Fibroblast of the aortic adventitia (primary cell): ENCODE measurements at regions not wholly inside any gene's neighbourhood (a gene's known extent, or its start where the extent isn't known, plus 50 kb on each side); places are given as distances from the start of the nearest gene placed in this dataset.
"Not testable (repeated sequence)": the region's sequence is repeated elsewhere in the genome, so short reads cannot be mapped to it uniquely, and the experiment has no call there.

Experiments used
- DNase-seq: peaks from one replicate; pipeline ENCODE4 v3.0.0-alpha.2; 2010; ENCODE audit warnings: low read depth
- H3K4me3 ChIP-seq: 2 replicates; pipeline ENCODE4 v1.5.1; 2011; ENCODE audit warnings: low read depth, mild to moderate bottlenecking, control low read depth, low read length, moderate library complexity
- TF ChIP-seq, protein P1 (sequence below): IDR thresholded peaks from 2 replicates; pipeline ENCODE4 v1.5.1; 2011; ENCODE audit warnings: mild to moderate bottlenecking, low read length, control low read depth, inconsistent platforms; ENCODE audit not compliant: insufficient read depth

GRCh38 chr11:114799476-114799875 is 121.1 kb downstream of the NXPE2 start:
- H3K4me3 ChIP-seq, result no peak overlapping the region
- no peak for DNase-seq
- TF ChIP-seq, protein P1, sequence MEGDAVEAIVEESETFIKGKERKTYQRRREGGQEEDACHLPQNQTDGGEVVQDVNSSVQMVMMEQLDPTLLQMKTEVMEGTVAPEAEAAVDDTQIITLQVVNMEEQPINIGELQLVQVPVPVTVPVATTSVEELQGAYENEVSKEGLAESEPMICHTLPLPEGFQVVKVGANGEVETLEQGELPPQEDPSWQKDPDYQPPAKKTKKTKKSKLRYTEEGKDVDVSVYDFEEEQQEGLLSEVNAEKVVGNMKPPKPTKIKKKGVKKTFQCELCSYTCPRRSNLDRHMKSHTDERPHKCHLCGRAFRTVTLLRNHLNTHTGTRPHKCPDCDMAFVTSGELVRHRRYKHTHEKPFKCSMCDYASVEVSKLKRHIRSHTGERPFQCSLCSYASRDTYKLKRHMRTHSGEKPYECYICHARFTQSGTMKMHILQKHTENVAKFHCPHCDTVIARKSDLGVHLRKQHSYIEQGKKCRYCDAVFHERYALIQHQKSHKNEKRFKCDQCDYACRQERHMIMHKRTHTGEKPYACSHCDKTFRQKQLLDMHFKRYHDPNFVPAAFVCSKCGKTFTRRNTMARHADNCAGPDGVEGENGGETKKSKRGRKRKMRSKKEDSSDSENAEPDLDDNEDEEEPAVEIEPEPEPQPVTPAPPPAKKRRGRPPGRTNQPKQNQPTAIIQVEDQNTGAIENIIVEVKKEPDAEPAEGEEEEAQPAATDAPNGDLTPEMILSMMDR, result no peak

DNA sequence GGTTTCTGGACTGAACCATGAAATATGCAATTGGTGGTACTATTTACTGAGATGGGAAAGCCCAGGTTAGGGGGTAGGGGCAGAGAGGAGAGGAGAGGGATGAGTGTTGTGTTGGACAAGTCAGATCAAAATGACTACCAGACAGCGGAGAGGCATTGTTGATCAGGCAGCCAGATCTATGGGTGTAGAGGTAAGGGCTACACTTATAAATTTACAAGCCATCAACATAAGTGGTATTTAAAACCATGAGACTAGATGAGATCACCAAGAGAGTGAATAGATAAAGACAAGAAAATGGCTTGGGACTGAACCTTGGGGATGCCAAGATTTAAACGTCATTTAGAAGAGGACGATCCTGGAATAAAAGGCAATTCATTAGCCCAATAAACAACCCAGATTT is 123.4 kb downstream of the NXPE2 start:
- TF ChIP-seq, protein P1, result no peak
- H3K4me3 ChIP-seq, result no peak overlapping the region
- no peak for DNase-seq

DNA sequence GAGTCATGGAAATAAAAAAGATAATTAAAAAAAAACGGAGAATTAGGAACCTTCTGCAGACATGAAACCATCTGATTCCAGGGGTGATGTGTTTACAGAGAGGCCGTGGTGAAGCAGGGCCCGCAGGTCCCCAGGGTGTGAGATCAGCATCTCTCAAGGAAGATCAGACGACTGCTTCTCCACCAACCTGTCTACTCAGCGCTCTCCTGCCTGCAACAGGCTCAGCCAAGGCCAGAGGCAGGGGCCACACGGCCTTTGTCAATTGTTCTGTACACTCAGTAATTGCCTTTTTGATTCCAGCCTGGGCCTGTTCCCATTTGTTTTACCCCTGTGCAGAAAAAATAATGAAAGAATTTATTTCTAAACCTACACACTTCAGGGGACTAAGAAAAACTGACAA is 124.6 kb downstream of the NXPE2 start:
- no peak for DNase-seq
- TF ChIP-seq, protein P1, result no peak
- H3K4me3 ChIP-seq, result no peak overlapping the region

GRCh38 chr11:114805431-114805830 is 127.1 kb downstream of the NXPE2 start:
- H3K4me3 ChIP-seq, result not testable (repeated sequence)

GRCh38 chr11:114811971-114812370 is 133.6 kb downstream of the NXPE2 start:
- TF ChIP-seq, protein P1, result no peak
- DNase-seq, result no peak
- H3K4me3 ChIP-seq, result no peak overlapping the region

More at GRCh38 chr11:114805431-114805830, 127.1 kb downstream of the NXPE2 start:
- DNase-seq, result not testable (repeated sequence)

DNA sequence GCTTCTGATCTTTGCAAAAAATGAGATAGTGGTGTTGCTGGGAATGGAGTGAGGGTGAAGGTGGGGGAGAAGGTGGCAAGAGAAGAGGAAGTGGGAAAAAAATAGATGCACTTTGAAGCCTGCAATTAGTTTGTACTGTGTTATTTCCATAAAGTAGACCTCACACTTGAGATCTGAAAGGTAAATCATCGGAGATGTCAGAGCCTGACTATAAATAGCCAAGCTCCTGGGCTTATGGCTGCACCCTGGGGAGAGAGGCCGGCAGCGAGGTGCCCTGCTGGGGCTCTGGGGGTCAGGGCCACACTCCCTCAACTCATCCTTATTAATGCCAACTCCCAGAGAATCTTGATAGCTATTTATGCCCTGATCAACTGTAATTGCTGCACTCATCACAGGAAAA is 134.4 kb downstream of the NXPE2 start:
- TF ChIP-seq, protein P1, result no peak
- no peak for DNase-seq
- H3K4me3 ChIP-seq, result no peak overlapping the region

DNA sequence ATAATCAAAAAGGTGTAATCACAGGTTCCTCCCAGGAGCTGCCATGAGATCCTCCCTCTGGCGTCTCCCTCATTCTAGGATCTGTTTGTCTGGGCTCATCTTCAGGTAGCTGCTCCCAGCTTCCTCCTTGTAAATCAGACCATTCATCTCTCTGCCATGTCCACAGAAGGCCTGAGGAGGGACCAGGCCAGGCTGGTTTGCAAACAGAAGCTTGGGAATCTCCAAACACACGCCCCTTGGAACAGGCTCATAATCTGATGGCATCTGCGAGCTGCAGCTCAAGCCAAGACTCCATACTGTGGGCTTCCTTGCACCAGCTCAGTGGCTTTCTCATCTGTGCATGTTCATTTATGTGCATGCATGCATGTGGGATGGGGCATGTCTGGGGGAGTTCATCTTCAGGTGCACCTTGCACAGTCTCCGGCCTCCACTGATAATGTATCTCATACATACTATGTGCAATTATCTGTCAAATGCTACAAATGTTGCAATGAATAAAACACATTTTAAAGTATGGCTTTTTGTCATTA is 134.9 kb downstream of the NXPE2 start:
- no peak for DNase-seq
- H3K4me3 ChIP-seq, result no peak overlapping the region
- TF ChIP-seq, protein P1, result no peak
